ENCODE measurements at regions not wholly inside any gene's neighbourhood (a gene's known extent, or its start where the extent isn't known, plus 50 kb on each side); places are given as distances from the start of the nearest gene placed in this dataset.

DNA sequence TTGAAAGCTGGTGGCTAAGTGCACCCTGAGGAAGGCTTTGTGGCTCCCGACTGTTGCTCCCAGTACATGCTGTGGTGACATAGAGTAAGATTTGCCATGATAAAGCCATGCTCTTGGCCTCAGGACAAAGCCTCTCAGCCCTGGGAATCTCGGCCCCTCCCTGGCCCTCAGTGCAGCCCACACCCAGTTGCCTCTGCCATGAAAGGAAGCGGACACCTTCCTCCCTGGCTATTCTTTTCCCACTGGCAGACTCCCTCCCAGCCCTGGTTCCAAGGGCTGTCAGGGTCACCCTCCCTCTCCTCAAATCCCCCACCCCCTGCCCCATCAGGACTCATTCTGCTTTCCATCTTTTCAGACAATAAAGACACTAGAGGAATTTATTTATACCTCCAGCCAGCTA is 119.8 kb upstream of the NEO1 start:
- no CpG with 5 or more reads among the region's 3 CpGs for WGBS (ENCODE audit: extremely low coverage, insufficient read length, low lambda C conversion rate)
- TF ChIP-seq, protein P1, sequence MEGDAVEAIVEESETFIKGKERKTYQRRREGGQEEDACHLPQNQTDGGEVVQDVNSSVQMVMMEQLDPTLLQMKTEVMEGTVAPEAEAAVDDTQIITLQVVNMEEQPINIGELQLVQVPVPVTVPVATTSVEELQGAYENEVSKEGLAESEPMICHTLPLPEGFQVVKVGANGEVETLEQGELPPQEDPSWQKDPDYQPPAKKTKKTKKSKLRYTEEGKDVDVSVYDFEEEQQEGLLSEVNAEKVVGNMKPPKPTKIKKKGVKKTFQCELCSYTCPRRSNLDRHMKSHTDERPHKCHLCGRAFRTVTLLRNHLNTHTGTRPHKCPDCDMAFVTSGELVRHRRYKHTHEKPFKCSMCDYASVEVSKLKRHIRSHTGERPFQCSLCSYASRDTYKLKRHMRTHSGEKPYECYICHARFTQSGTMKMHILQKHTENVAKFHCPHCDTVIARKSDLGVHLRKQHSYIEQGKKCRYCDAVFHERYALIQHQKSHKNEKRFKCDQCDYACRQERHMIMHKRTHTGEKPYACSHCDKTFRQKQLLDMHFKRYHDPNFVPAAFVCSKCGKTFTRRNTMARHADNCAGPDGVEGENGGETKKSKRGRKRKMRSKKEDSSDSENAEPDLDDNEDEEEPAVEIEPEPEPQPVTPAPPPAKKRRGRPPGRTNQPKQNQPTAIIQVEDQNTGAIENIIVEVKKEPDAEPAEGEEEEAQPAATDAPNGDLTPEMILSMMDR (conservative IDR thresholded peaks at IDR 0.05): no peak
- Mint-ChIP-seq H3K4me3 (no peak overlapping the region), H3K9me3 (no peaks in the 10 kb centered on the region), H3K4me1 (no peaks in the 10 kb centered on the region), H3K27ac (no peak overlapping the region), H3K36me3 (ENCODE audit: insufficient read depth in 1 of 3, low read depth in 3 of 3) (no peaks in the 10 kb centered on the region), H3K27me3 (ENCODE audit: low read depth) (peaks cover 6% of the 10 kb centered on the region)
- Histone ChIP-seq H4K20me1 (ENCODE audit: control insufficient read depth, insufficient read depth, insufficient read length) (no peaks in the 10 kb centered on the region), H3K79me1 (ENCODE audit: insufficient read depth, low read depth, low read length, poor library complexity, severe bottlenecking) (no peaks in the 10 kb centered on the region), H2AK5ac (ENCODE audit: insufficient read length, low read length) (no peak overlapping the region), H3K4me2 (ENCODE audit: insufficient read depth, insufficient read length, low read length) (no peak overlapping the region), H4K91ac (ENCODE audit: insufficient read length, low read depth, low read length) (no peak overlapping the region), H4K5ac (ENCODE audit: insufficient read length, low read depth, low read length) (no peak overlapping the region), H3K23me2 (ENCODE audit: insufficient read length, low read depth, low read length, poor library complexity, severe bottlenecking) (no peaks in the 10 kb centered on the region), H3K79me2 (ENCODE audit: insufficient read depth, low read length) (no peaks in the 10 kb centered on the region), H3K18ac (ENCODE audit: insufficient read length, low read depth, low read length) (no peak overlapping the region), H2BK15ac (ENCODE audit: low read depth, low read length) (no peak overlapping the region), H3K23ac (ENCODE audit: insufficient read length, low read depth, low read length) (no peak overlapping the region), H3K56ac (ENCODE audit: insufficient read length, low read depth, low read length) (no peak overlapping the region), H2BK5ac (ENCODE audit: insufficient read length, low read length) (no peak overlapping the region), H3K4ac (ENCODE audit: low read depth, low read length) (no peak overlapping the region), H2BK120ac (ENCODE audit: low read depth, low read length, poor library complexity, severe bottlenecking) (no peak overlapping the region), H3K9ac (ENCODE audit: extremely low read depth, insufficient read length, low read length) (no peak overlapping the region), H3K9me3 (ENCODE audit: control insufficient read depth, low read depth, low read length) (no peaks in the 10 kb centered on the region), H3T11ph (ENCODE audit: low read length) (no peak overlapping the region), H3K27me3 (ENCODE audit: insufficient read depth, low read length) (no peaks in the 10 kb centered on the region), H4K8ac (replicated peaks; ENCODE audit: insufficient read length, low read depth, low read length) (no peak overlapping the region), H3K4me1 (ENCODE audit: insufficient read depth, low read length) (no peaks in the 10 kb centered on the region), H2AFZ (ENCODE audit: low read length) (no peak overlapping the region), H2BK20ac (ENCODE audit: low read depth, low read length, poor library complexity, severe bottlenecking) (no peak overlapping the region), H3K14ac (ENCODE audit: insufficient read depth, low read length) (no peak overlapping the region), H3K27ac (ENCODE audit: insufficient read length, low read depth, low read length) (no peak overlapping the region), H2BK12ac (ENCODE audit: insufficient read length, low read depth, low read length) (no peak overlapping the region)
- no peak for DNase-seq
